Uterus (tissue), 2 donors: ENCODE measurements at regions not wholly inside any gene's neighbourhood (a gene's known extent, or its start where the extent isn't known, plus 50 kb on each side); places are given as distances from the start of the nearest gene placed in this dataset.

Experiments used
- CTCF ChIP-seq, 4 experiments: fragments of 200-600 bp in 2 of 4; fragments of 450-650 bp in 2 of 4; sonication (generic) in 2 of 4; IDR thresholded peaks; one replicate each; pipeline ENCODE4 v1.5.1; 2016 to 2019; ENCODE audit warnings: antibody characterized with exemption in 4 of 4, mild to moderate bottlenecking in 2 of 4, moderate library complexity in 1 of 4
- POLR2A ChIP-seq, 2 donors: fragments of 450-650 bp; IDR thresholded peaks; one replicate each; pipeline ENCODE4 v1.6.1; 2016; ENCODE audit warnings: antibody characterized with exemption in 2 of 2, mild to moderate bottlenecking in 1 of 2, moderate library complexity in 1 of 2

- TF ChIP-seq CTCF (IDR thresholded peaks at IDR 0.05) (no peak), POLR2A (IDR thresholded peaks at IDR 0.05) (no peak)
These were observed 65.3 kb downstream of the METRNL start for GRCh38 chr17:83144421-83145357.
